Activated CD4-positive, alpha-beta memory T cell treated with anti-CD3 and anti-CD28 coated beads for 36 hours (primary cell): ENCODE measurements at regions not wholly inside any gene's neighbourhood (a gene's known extent, or its start where the extent isn't known, plus 50 kb on each side); places are given as distances from the start of the nearest gene placed in this dataset.
"Not testable (repeated sequence)": the region's sequence is repeated elsewhere in the genome, so short reads cannot be mapped to it uniquely, and the experiment has no call there.

Experiments
- CTCF ChIA-PET: fragments of 350-600 bp; sonication (Branson Sonifier 250); formaldehyde crosslinking; loops from one replicate; lab custom pipeline; 2021; ENCODE audit warnings: antibody characterized with exemption, inconsistent platforms; lab: Charles Lee
- POLR2A ChIA-PET: fragments of 350-600 bp; sonication (Branson Sonifier 250); formaldehyde crosslinking; loops from one replicate; lab custom pipeline; 2021; ENCODE audit warnings: antibody characterized with exemption; lab: Charles Lee
- DNase-seq: peaks from one replicate; pipeline ENCODE4 v3.0.0-alpha.2; 2020
- H3K27ac Mint-ChIP-seq: one replicate; pipeline ENCODE4 v1.8.0; 2021; ENCODE audit warnings: mixed read lengths
- H3K27me3 Mint-ChIP-seq: one replicate; pipeline ENCODE4 v1.8.0; 2021; ENCODE audit warnings: mixed read lengths
- H3K36me3 Mint-ChIP-seq: one replicate; pipeline ENCODE4 v1.8.0; 2021; ENCODE audit warnings: mixed read lengths
- H3K4me1 Mint-ChIP-seq: one replicate; pipeline ENCODE4 v1.8.0; 2021; ENCODE audit warnings: low read depth, mixed read lengths
- H3K4me3 Mint-ChIP-seq: one replicate; pipeline ENCODE4 v1.8.0; 2021; ENCODE audit warnings: mild to moderate bottlenecking, mixed read lengths
- H3K9me3 Mint-ChIP-seq: one replicate; pipeline ENCODE4 v1.8.0; 2021; ENCODE audit warnings: mixed read lengths
- intact Hi-C: fragments of 100-400 bp; cut with micrococcal nuclease; formaldehyde crosslinking; loops from one replicate; pipeline ENCODE4 v1.15.1; 2023

- Mint-ChIP-seq H3K4me3 (no peak overlapping the region), H3K36me3 (no peaks in the 10 kb centered on the region), H3K4me1 (no peaks in the 10 kb centered on the region), H3K27ac (no peak overlapping the region), H3K9me3 (no peaks in the 10 kb centered on the region), H3K27me3 (no peaks in the 10 kb centered on the region)
- ChIA-PET POLR2A (no interaction called here), CTCF (no interaction called here)
- no peak for DNase-seq
- intact Hi-C loops: no loop called here
These were observed 109.7 kb upstream of the ZNF236 start for GRCh38 chr18:76712511-76713140.

- Mint-ChIP-seq H3K4me1 (no peaks in the 10 kb centered on the region), H3K27ac (no peak overlapping the region), H3K27me3 (no peaks in the 10 kb centered on the region), H3K9me3 (no peaks in the 10 kb centered on the region), H3K36me3 (no peaks in the 10 kb centered on the region), H3K4me3 (no peak overlapping the region)
- intact Hi-C loops: no loop called here
- ChIA-PET POLR2A (no interaction called here), CTCF (interaction anchor here (1.2 to 5.4 kb wide), 4 partner anchors 24 to 311 kb away, joined by 3 to 174 read pairs (median 5); no protein-coding TSS in a partner anchor)
- DNase-seq: no peak
These were observed 111.5 kb upstream of the ZNF236 start for GRCh38 chr18:76710646-76711520.

GRCh38 chr18:76709659-76710645 lies 112.4 kb upstream of the ZNF236 start:
- H3K27me3 Mint-ChIP-seq: no peaks in the 10 kb centered on the region
- peak; percentile 66 for DNase-seq
- POLR2A ChIA-PET: no interaction called here
- H3K4me3 Mint-ChIP-seq: no peak overlapping the region
- H3K27ac Mint-ChIP-seq: no peak overlapping the region
- H3K4me1 Mint-ChIP-seq: no peaks in the 10 kb centered on the region
- H3K9me3 Mint-ChIP-seq: no peaks in the 10 kb centered on the region
- CTCF ChIA-PET: interaction anchor here (0.6 to 5.4 kb wide), 28 partner anchors 9 to 323 kb away, joined by 3 to 174 read pairs (median 4); no protein-coding TSS in a partner anchor
- intact Hi-C loops: loop anchor here (1.0 to 2.0 kb wide), 2 partner anchors 23 to 311 kb away; no protein-coding TSS in a partner anchor
- H3K36me3 Mint-ChIP-seq: no peaks in the 10 kb centered on the region

DNA sequence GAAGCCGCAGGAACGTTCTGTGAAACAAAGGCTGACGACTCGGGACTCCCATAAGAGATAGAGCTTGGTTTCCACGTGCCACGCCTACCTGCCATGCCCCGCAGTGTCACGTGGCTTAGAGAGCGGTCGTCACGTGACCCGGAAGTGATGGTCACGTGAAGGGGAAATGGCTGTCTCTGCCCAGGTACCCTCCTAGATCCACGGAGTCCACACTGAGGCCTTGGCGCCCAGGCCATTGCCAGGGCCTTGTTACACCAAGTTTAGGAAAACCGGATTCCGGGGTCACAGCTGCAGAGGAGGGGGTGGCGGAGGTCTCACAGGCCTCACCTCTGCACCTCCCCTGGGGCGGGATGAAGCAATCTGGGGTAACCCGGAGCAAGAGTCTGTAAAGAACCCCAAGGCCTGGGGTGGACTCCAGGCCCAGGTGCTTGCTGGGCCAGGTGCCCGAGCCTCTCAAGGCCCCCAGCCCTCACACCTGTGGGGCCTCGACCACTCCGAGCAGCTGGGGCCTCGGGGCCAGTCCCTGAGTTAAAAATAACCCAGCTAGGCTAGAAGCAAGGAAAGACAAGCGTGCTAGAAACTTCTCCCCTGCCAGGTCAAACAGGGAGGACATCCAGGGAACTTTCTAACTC lies 113.5 kb upstream of the ZNF236 start:
- H3K27ac Mint-ChIP-seq: no peak overlapping the region
- intact Hi-C loops: loop anchor here (1.0 to 2.0 kb wide), 2 partner anchors 22 to 310 kb away; no protein-coding TSS in a partner anchor
- no peak overlapping the region for H3K4me3 Mint-ChIP-seq
- CTCF ChIA-PET: interaction anchor here (0.8 to 5.4 kb wide), 16 partner anchors 8 to 322 kb away, joined by 3 to 174 read pairs (median 5); no protein-coding TSS in a partner anchor
- POLR2A ChIA-PET: no interaction called here
- no peaks in the 10 kb centered on the region for H3K9me3 Mint-ChIP-seq
- H3K27me3 Mint-ChIP-seq: no peaks in the 10 kb centered on the region
- no peak for DNase-seq
- no peaks in the 10 kb centered on the region for H3K36me3 Mint-ChIP-seq
- H3K4me1 Mint-ChIP-seq: no peaks in the 10 kb centered on the region

GRCh38 chr18:76708071-76708721 lies 114.2 kb upstream of the ZNF236 start:
- Mint-ChIP-seq H3K9me3 (no peaks in the 10 kb centered on the region), H3K4me3 (no peak overlapping the region), H3K27me3 (no peaks in the 10 kb centered on the region), H3K4me1 (no peaks in the 10 kb centered on the region), H3K36me3 (no peaks in the 10 kb centered on the region), H3K27ac (no peak overlapping the region)
- ChIA-PET POLR2A (no interaction called here), CTCF (interaction anchor here (5.4 kb wide), 1 partner anchor 309 kb away, joined by 174 read pairs; no protein-coding TSS in a partner anchor)
- intact Hi-C loops: loop anchor here (2.0 kb wide), 1 partner anchor 21 kb away; no protein-coding TSS in a partner anchor
- no peak for DNase-seq

GRCh38 chr18:76707534-76707933 lies 114.8 kb upstream of the ZNF236 start:
- no peak overlapping the region for H3K4me3 Mint-ChIP-seq
- no peak for DNase-seq
- H3K9me3 Mint-ChIP-seq: no peaks in the 10 kb centered on the region
- intact Hi-C loops: no loop called here
- H3K27ac Mint-ChIP-seq: no peak overlapping the region
- POLR2A ChIA-PET: no interaction called here
- CTCF ChIA-PET: interaction anchor here (5.4 kb wide), 1 partner anchor 308 kb away, joined by 174 read pairs; no protein-coding TSS in a partner anchor
- no peaks in the 10 kb centered on the region for H3K4me1 Mint-ChIP-seq
- peaks cover 2% of the 10 kb centered on the region for H3K27me3 Mint-ChIP-seq
- no peaks in the 10 kb centered on the region for H3K36me3 Mint-ChIP-seq

DNA sequence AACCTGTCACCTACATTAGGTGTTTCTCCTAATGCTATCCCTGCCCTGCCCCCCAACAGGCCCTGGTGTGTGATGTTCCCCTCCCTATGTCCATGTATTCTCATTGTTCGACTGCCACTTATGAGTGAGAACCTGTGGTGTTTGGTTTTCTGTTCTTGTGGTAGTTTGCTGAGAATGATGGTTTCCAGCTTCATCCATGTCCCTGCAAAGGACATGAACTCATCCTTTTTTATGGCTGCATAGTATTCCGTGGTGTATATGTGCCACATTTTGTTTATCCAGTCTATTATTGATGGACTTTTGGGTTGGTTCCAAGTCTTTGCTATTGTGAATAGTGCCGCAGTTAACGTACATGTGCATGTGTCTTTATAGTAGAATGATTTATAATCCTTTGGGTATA lies 117.8 kb upstream of the ZNF236 start:
- CTCF ChIA-PET, H3K4me1 Mint-ChIP-seq, POLR2A ChIA-PET, intact Hi-C loops, H3K27me3 Mint-ChIP-seq, H3K36me3 Mint-ChIP-seq, H3K27ac Mint-ChIP-seq, H3K4me3 Mint-ChIP-seq, DNase-seq, H3K9me3 Mint-ChIP-seq: not testable (repeated sequence)

DNA sequence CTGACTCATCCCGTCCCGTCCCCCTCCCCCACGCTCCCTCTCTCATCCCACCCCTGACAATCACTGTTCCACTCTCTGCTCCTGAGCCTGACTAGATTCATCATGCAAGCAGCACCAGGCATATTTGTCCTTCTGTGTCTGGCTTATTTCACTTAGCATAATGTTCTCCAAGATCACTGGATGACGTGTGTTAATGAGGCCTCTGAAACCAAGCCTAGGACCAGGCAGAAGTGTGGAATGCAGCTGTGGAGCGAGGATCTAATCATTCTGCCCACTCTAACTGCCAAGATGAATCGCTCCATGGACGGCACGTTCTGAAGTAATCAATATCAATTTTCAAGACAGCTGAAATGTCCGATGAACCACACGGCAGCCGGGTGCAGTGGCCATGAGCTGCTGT lies 122.4 kb upstream of the ZNF236 start:
- intact Hi-C loops: no loop called here
- no peak overlapping the region for H3K4me3 Mint-ChIP-seq
- H3K9me3 Mint-ChIP-seq: no peaks in the 10 kb centered on the region
- ChIA-PET CTCF (interaction anchor here (2.2 kb wide), 1 partner anchor 10 kb away, joined by 8 read pairs; no protein-coding TSS in a partner anchor), POLR2A (no interaction called here)
- H3K27ac Mint-ChIP-seq: no peak overlapping the region
- no peak for DNase-seq
- no peaks in the 10 kb centered on the region for H3K36me3 Mint-ChIP-seq
- no peaks in the 10 kb centered on the region for H3K4me1 Mint-ChIP-seq
- peaks cover 32% of the 10 kb centered on the region for H3K27me3 Mint-ChIP-seq

- Mint-ChIP-seq H3K4me1 (no peaks in the 10 kb centered on the region), H3K9me3 (no peaks in the 10 kb centered on the region), H3K27me3 (peaks cover 37% of the 10 kb centered on the region), H3K36me3 (no peaks in the 10 kb centered on the region), H3K4me3 (no peak overlapping the region), H3K27ac (no peak overlapping the region)
- intact Hi-C loops: no loop called here
- ChIA-PET CTCF (interaction anchor here (1.5 kb wide), 1 partner anchor 12 kb away, joined by 7 read pairs; no protein-coding TSS in a partner anchor), POLR2A (no interaction called here)
- no peak for DNase-seq
These were observed 124.9 kb upstream of the ZNF236 start for GRCh38 chr18:76697441-76697901.

GRCh38 chr18:76691800-76692199 lies 130.6 kb upstream of the ZNF236 start:
- H3K27me3 Mint-ChIP-seq: peaks cover 38% of the 10 kb centered on the region

More at GRCh38 chr18:76691800-76692199, 130.6 kb upstream of the ZNF236 start:
- Mint-ChIP-seq H3K4me3 (no peak overlapping the region), H3K4me1 (peaks cover 14% of the 10 kb centered on the region), H3K36me3 (no peaks in the 10 kb centered on the region), H3K27ac (no peak overlapping the region), H3K9me3 (no peaks in the 10 kb centered on the region)
- DNase-seq: no peak
- POLR2A ChIA-PET: no interaction called here
- intact Hi-C loops: no loop called here
- CTCF ChIA-PET: no interaction called here
